Fibroblast of skin of right quadriceps (primary cell): ENCODE measurements at regions not wholly inside any gene's neighbourhood (a gene's known extent, or its start where the extent isn't known, plus 50 kb on each side); places are given as distances from the start of the nearest gene placed in this dataset.
A peak's percentile ranks its signal among the peaks of the same experiment; 100 is the strongest.

ENCODE experiments used
- DNase-seq: peaks from one replicate; pipeline ENCODE4 v3.0.0-alpha.2; 2013

GRCh38 chr1:164932580-164932979, 373.6 kb downstream of the PBX1 start:
- no peak for DNase-seq

DNA sequence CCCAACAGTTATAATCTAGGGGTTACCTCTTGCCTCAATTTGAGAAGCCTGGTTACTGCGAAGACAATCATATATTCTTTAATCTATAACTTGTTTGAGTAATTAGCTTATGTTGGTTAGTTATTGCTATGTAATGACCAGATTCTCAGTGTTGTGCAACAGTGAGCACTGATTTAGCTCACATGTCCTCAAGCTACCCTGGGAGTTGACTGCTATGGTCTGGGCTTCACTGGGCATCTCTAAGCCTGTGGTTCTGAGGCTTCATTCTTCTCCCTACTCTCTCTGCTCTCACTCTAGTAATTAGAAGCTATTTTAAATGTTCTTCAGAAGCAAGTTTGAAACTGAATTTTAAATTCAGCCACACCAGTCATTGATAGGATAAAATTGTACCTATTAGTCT, 371.8 kb downstream of the PBX1 start:
- no peak for DNase-seq

DNA sequence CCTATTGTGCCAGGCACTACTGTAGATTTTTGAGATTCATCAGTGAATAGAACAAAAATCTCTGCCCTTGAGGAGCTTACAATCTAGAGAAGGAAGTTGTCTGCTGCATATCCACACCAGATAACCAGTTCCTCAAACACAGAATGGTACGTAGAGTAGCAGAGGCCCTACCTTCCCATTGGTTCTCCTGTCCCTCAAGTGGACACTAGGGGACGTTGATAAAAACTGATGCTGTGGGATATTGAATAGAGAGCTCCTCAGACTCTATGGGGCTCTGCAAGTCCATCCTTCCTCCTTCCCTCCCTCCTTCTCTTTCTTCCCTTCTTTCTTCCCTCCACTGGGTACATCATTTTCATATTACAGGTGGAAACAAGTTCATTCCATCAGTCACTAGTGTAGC, 371.3 kb downstream of the PBX1 start:
- no peak for DNase-seq

- DNase-seq = no peak
These were observed 369.3 kb downstream of the PBX1 start for GRCh38 chr1:164928232-164928812.

- no peak for DNase-seq
These were observed 367.1 kb downstream of the PBX1 start for GRCh38 chr1:164926107-164926506.

- DNase-seq = no peak
These were observed 363.6 kb downstream of the PBX1 start for GRCh38 chr1:164922585-164922984.

DNA sequence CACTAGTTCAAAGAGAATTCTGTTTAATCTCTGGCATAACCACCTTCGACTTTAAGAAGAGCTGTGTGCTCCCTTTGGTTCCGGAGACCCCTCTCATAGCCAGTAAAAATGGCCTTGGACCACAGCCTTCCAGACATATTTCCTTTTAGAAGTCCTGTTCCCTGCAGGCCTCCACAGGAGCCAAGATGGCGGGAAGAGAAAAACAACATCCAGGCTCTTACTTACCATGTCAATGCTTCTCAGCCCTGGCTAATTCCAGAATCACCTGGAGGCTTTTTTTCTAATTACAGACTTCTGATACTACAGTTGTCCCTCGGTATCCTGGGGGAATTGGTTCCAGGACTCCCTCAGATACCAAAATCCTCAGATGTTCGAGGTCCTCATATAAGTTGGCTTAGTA, 362.5 kb downstream of the PBX1 start:
- DNase-seq = no peak

DNA sequence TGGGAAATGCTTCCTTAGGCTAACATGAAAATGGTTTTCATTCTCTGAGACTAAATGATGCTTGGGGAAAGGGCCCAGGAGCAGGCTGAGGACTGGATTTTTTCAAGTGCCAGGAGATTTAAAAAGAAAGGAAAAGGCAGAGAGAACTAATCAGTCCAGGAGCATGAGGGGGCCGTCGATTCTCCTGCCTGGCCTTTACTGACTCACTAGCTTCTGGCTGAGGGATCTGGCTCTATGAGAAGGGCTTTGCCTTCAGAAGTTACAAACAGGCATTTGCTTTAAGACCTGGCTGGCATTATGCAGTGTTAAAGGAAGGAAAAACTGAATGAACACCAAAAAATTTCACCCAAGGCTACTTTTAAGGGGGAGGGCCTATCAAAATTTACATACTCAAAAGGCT, 359.2 kb downstream of the PBX1 start:
- DNase-seq = no peak

- peak; percentile 24 for DNase-seq
These were observed 355.2 kb downstream of the PBX1 start for GRCh38 chr1:164914208-164914607.

DNA sequence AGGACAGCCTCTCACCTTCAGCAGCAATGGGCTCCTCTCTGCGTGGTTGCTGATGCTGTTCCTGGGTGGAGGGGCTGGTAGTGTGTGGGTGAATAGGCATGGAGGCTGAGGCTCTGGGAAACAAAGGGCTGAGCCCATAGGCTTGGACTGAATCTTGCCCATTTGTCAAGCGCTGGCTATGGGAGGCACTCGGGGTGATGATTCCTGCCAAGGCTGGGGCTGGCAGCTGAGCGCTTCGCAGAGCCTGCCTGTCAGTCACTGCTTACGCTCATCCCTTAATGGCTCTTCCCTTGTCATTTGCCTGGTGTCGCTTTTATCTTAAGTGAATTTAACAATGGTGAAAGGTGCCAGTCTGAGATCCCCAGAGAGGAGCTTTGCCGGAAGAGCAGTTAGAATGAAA, 353.3 kb downstream of the PBX1 start:
- no peak for DNase-seq

DNA sequence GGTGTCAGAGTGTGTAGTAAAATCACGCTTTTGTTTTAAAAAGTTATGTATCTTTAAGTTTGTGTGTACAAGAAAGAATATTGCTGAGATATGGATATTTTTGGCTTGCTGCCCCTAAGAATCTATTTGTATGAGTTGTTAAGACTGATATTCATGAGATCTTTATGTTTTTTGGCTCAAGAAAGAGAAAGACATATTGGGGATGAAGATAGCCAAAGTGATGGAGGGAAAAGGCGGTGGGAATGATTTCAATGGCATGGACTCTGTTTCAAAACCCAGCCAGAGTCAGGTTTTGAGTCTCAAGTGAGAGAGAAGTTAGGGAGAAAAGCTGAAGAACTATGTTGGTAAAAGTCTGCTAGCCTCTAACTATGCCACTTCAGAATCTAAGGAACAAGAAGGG, 351.7 kb downstream of the PBX1 start:
- no peak for DNase-seq

DNA sequence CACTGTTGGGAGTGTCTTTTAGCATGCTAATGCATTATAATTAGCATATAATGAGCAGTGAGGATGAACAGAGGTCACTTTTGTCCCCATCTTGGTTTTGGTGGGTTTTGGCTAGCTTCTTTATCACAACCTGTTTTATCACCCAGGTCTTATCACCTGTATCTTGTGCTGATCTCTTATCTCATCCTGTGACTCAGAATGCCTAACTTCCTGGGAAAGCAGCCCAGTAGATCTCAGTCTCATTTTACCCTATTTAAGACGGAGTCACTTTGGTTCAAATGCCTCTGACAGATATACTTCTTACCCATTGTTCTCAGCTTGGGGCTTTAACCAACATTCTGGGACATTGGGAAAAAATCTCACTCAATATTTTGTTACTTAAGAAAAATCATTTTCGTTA, 348.7 kb downstream of the PBX1 start:
- DNase-seq = no peak

GRCh38 chr1:164905869-164906268, 346.9 kb downstream of the PBX1 start:
- no peak for DNase-seq

- no peak for DNase-seq
These were observed 343.5 kb downstream of the PBX1 start for GRCh38 chr1:164902491-164902890.
